Progenitor cell of endocrine pancreas (in vitro differentiated cells): ENCODE measurements at regions not wholly inside any gene's neighbourhood (a gene's known extent, or its start where the extent isn't known, plus 50 kb on each side); places are given as distances from the start of the nearest gene placed in this dataset.

Experiments
- DNase-seq: peaks from one replicate; pipeline ENCODE4 v3.0.0; 2021; ENCODE audit warnings: low spot score; ENCODE audit not compliant: unreplicated experiment
- H3K27ac Mint-ChIP-seq: 2 replicates; pipeline ENCODE4 v1.8.0; 2021; ENCODE audit warnings: mild to moderate bottlenecking, moderate library complexity, mixed read lengths
- H3K27me3 Mint-ChIP-seq: 2 replicates; pipeline ENCODE4 v1.8.0; 2021; ENCODE audit warnings: mixed read lengths
- H3K36me3 Mint-ChIP-seq: 2 replicates; pipeline ENCODE4 v1.8.0; 2022; ENCODE audit warnings: mixed read lengths; ENCODE audit not compliant: insufficient read depth
- H3K4me1 Mint-ChIP-seq: 2 replicates; pipeline ENCODE4 v1.8.0; 2021; ENCODE audit warnings: low read depth, mixed read lengths
- H3K4me3 Mint-ChIP-seq: 2 replicates; pipeline ENCODE4 v1.8.0; 2021; ENCODE audit warnings: low read depth, mild to moderate bottlenecking, moderate library complexity, mixed read lengths
- H3K9me3 Mint-ChIP-seq: 2 replicates; pipeline ENCODE4 v1.8.0; 2021; ENCODE audit warnings: low read depth, mixed read lengths
- CTCF ChIP-seq: fragments of 200-600 bp; sonication (generic); IDR thresholded peaks from one replicate; pipeline ENCODE4 v1.5.0; 2021; ENCODE audit warnings: antibody characterized with exemption, mild to moderate bottlenecking; ENCODE audit not compliant: unreplicated experiment

GRCh38 chr7:145497911-145498525 lies 618.6 kb upstream of the CNTNAP2 start:
- no peak for DNase-seq
- Mint-ChIP-seq H3K9me3 (peaks cover 6% of the 10 kb centered on the region), H3K36me3 (no peaks in the 10 kb centered on the region), H3K27me3 (no peaks in the 10 kb centered on the region), H3K4me1 (no peaks in the 10 kb centered on the region), H3K27ac (no peak overlapping the region), H3K4me3 (no peak overlapping the region)
- TF ChIP-seq CTCF: no peak

- H3K4me1 Mint-ChIP-seq: no peaks in the 10 kb centered on the region
- no peak for TF ChIP-seq CTCF
Observed at GRCh38 chr7:145490356-145490755, 626.2 kb upstream of the CNTNAP2 start.

GRCh38 chr7:145489609-145490008 lies 627.0 kb upstream of the CNTNAP2 start:
- peaks cover 22% of the 10 kb centered on the region for H3K9me3 Mint-ChIP-seq
- H3K4me3 Mint-ChIP-seq: no peak overlapping the region
- DNase-seq: no peak
- no peaks in the 10 kb centered on the region for H3K27me3 Mint-ChIP-seq
- TF ChIP-seq CTCF: no peak
- no peak overlapping the region for H3K27ac Mint-ChIP-seq
- H3K4me1 Mint-ChIP-seq: no peaks in the 10 kb centered on the region
- no peaks in the 10 kb centered on the region for H3K36me3 Mint-ChIP-seq

More at GRCh38 chr7:145490356-145490755, 626.2 kb upstream of the CNTNAP2 start:
- no peaks in the 10 kb centered on the region for H3K27me3 Mint-ChIP-seq
- H3K4me3 Mint-ChIP-seq: no peak overlapping the region
- no peaks in the 10 kb centered on the region for H3K36me3 Mint-ChIP-seq
- no peak for DNase-seq
- H3K27ac Mint-ChIP-seq: no peak overlapping the region
- H3K9me3 Mint-ChIP-seq: peaks cover 24% of the 10 kb centered on the region

- Mint-ChIP-seq H3K27me3 (no peaks in the 10 kb centered on the region), H3K27ac (no peak overlapping the region), H3K36me3 (no peaks in the 10 kb centered on the region), H3K9me3 (peaks cover 18% of the 10 kb centered on the region), H3K4me3 (no peak overlapping the region), H3K4me1 (no peaks in the 10 kb centered on the region)
- no peak for DNase-seq
- no peak for TF ChIP-seq CTCF
Observed at GRCh38 chr7:145488816-145489215, 627.8 kb upstream of the CNTNAP2 start.

GRCh38 chr7:145481985-145482384 lies 634.6 kb upstream of the CNTNAP2 start:
- Mint-ChIP-seq H3K9me3 (no peaks in the 10 kb centered on the region), H3K27me3 (no peaks in the 10 kb centered on the region), H3K36me3 (no peaks in the 10 kb centered on the region), H3K27ac (no peak overlapping the region), H3K4me3 (no peak overlapping the region), H3K4me1 (no peaks in the 10 kb centered on the region)
- no peak for DNase-seq
- no peak for TF ChIP-seq CTCF
